Right kidney (tissue), 1 donor: ENCODE measurements at regions not wholly inside any gene's neighbourhood (a gene's known extent, or its start where the extent isn't known, plus 50 kb on each side); places are given as distances from the start of the nearest gene placed in this dataset.
"Not testable (repeated sequence)": the region's sequence is repeated elsewhere in the genome, so short reads cannot be mapped to it uniquely, and the experiment has no call there.

ENCODE experiments used
- DNase-seq: peaks from one replicate; pipeline ENCODE4 v3.0.0-alpha.2; 2016

- DNase-seq = not testable (repeated sequence)
Observed at GRCh38 chr2:71958426-71958825, 189.2 kb downstream of the CYP26B1 start.

GRCh38 chr2:71952572-71953188 is 195.0 kb downstream of the CYP26B1 start:
- no peak for DNase-seq

GRCh38 chr2:71951718-71952404 is 195.8 kb downstream of the CYP26B1 start:
- no peak for DNase-seq

- no peak for DNase-seq
Observed at GRCh38 chr2:71951083-71951468, 196.6 kb downstream of the CYP26B1 start.

- no peak for DNase-seq
Observed at GRCh38 chr2:71950256-71951082, 197.2 kb downstream of the CYP26B1 start.

- DNase-seq = no peak
Observed at GRCh38 chr2:71949537-71949798, 198.2 kb downstream of the CYP26B1 start.

- no peak for DNase-seq
Observed at GRCh38 chr2:71948781-71949536, 198.7 kb downstream of the CYP26B1 start.

GRCh38 chr2:71947809-71948208 is 199.9 kb downstream of the CYP26B1 start:
- DNase-seq = no peak

- no peak for DNase-seq
Observed at GRCh38 chr2:71945603-71945959, 202.1 kb downstream of the CYP26B1 start.

GRCh38 chr2:71944806-71945602 is 202.7 kb downstream of the CYP26B1 start:
- no peak for DNase-seq

- no peak for DNase-seq
Observed at GRCh38 chr2:71944183-71944550, 203.5 kb downstream of the CYP26B1 start.

- no peak for DNase-seq
Observed at GRCh38 chr2:71943238-71944182, 204.2 kb downstream of the CYP26B1 start.

GRCh38 chr2:71941726-71942525 is 205.7 kb downstream of the CYP26B1 start:
- DNase-seq = no peak

GRCh38 chr2:71940695-71941094 is 207.0 kb downstream of the CYP26B1 start:
- DNase-seq = no peak

- DNase-seq = no peak
Observed at GRCh38 chr2:71939588-71940535, 207.8 kb downstream of the CYP26B1 start.

- DNase-seq = no peak
Observed at GRCh38 chr2:71938659-71939587, 208.7 kb downstream of the CYP26B1 start.

GRCh38 chr2:71938108-71938507 is 209.6 kb downstream of the CYP26B1 start:
- no peak for DNase-seq

- DNase-seq = no peak
Observed at GRCh38 chr2:71937396-71937795, 210.3 kb downstream of the CYP26B1 start.
